H1 (cell line): ENCODE measurements at regions not wholly inside any gene's neighbourhood (a gene's known extent, or its start where the extent isn't known, plus 50 kb on each side); places are given as distances from the start of the nearest gene placed in this dataset.

Experiments used
- CREB1 ChIP-seq: IDR thresholded peaks from 2 replicates; pipeline ENCODE4 v1.6.1; 2012; ENCODE audit warnings: inconsistent platforms
- CTCF ChIP-seq, 3 experiments: IDR thresholded peaks; 1 replicate in 2 of 3; 2 replicates in 1 of 3; pipeline versions ENCODE4 v1.5.1 to v1.6.1; 2011; ENCODE audit warnings: low read length in 3 of 3, mild to moderate bottlenecking in 3 of 3, inconsistent platforms in 2 of 3, low read depth in 1 of 3, moderate library complexity in 1 of 3; ENCODE audit not compliant: insufficient read depth in 1 of 3; ENCODE audit errors: control extremely low read depth in 1 of 3
- MAFK ChIP-seq: IDR thresholded peaks from 2 replicates; pipeline ENCODE4 v1.6.1; 2012; ENCODE audit warnings: low read depth, mild to moderate bottlenecking, improper control_type of control experiment, low read length
- MAX ChIP-seq: IDR thresholded peaks from 2 replicates; pipeline ENCODE4 v1.6.1; 2012; ENCODE audit warnings: inconsistent platforms
- POLR2A ChIP-seq, 2 experiments: IDR thresholded peaks; 1 replicate in 1 of 2; 2 replicates in 1 of 2; pipeline ENCODE4 v1.6.1; 2011; ENCODE audit warnings: low read depth in 2 of 2, low read length in 2 of 2, mild to moderate bottlenecking in 2 of 2; ENCODE audit errors: control extremely low read depth in 1 of 2
- TF ChIP-seq, protein P1 (sequence below): fragments of 300-600 bp; sonication (generic); IDR thresholded peaks from 2 replicates; pipeline ENCODE4 v1.7.1; 2012; ENCODE audit warnings: low read length, moderate library complexity, mild to moderate bottlenecking, inconsistent platforms; ENCODE audit not compliant: insufficient replicate concordance

DNA sequence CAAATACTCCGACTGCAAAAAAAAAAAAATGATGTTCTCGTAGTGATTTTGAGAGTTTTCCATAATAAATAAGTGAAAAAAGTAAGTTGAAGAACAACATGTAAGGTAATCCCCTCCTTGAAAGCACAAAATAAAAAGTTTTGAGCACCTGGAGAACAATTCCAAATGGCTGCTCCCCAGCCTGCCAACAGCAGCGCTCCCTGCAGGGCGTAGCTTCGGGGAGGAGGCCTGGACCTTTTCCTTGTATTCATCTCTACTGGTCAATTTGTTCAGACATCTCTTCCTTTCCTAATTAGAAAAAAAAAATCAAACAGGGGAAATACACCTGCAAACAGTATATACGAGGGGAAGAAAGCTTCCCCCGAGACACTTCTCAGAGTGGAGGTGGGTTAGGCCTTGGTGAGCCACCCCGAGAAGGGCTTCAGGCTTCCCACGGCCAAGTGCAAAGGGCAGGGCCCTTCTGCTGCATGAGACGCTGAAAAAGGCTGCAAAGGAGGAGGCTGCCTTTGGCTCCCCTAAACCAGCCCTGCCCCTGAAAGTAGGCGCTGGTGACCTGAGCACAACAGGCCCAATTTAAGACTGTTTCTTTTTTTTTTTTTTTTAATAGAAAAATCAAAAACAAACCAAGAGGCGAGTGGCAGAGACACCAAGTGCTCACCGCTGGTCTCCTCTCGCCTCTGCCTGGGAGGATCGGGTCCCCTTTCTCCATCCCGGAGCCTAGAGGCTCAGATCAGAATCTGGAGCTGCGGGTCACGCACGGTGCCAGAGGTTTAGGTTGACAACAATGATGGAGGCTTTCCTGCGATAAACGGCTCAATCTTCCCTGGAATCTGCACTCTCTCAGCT lies 193.1 kb upstream of the FOXF1 start:
- TF ChIP-seq POLR2A (IDR thresholded peaks at IDR 0.05; ENCODE audit: control extremely low read depth in 1 of 2, low read depth in 2 of 2, low read length in 2 of 2), result no peak
- peak in 2 of 3 experiments; percentile 19 to 39; a peak in 2 of 4 replicates for TF ChIP-seq CTCF (IDR thresholded peaks at IDR 0.05; ENCODE audit: control extremely low read depth in 1 of 3, insufficient read depth in 1 of 3, low read depth in 1 of 3, low read length in 3 of 3)
- TF ChIP-seq, protein P1, sequence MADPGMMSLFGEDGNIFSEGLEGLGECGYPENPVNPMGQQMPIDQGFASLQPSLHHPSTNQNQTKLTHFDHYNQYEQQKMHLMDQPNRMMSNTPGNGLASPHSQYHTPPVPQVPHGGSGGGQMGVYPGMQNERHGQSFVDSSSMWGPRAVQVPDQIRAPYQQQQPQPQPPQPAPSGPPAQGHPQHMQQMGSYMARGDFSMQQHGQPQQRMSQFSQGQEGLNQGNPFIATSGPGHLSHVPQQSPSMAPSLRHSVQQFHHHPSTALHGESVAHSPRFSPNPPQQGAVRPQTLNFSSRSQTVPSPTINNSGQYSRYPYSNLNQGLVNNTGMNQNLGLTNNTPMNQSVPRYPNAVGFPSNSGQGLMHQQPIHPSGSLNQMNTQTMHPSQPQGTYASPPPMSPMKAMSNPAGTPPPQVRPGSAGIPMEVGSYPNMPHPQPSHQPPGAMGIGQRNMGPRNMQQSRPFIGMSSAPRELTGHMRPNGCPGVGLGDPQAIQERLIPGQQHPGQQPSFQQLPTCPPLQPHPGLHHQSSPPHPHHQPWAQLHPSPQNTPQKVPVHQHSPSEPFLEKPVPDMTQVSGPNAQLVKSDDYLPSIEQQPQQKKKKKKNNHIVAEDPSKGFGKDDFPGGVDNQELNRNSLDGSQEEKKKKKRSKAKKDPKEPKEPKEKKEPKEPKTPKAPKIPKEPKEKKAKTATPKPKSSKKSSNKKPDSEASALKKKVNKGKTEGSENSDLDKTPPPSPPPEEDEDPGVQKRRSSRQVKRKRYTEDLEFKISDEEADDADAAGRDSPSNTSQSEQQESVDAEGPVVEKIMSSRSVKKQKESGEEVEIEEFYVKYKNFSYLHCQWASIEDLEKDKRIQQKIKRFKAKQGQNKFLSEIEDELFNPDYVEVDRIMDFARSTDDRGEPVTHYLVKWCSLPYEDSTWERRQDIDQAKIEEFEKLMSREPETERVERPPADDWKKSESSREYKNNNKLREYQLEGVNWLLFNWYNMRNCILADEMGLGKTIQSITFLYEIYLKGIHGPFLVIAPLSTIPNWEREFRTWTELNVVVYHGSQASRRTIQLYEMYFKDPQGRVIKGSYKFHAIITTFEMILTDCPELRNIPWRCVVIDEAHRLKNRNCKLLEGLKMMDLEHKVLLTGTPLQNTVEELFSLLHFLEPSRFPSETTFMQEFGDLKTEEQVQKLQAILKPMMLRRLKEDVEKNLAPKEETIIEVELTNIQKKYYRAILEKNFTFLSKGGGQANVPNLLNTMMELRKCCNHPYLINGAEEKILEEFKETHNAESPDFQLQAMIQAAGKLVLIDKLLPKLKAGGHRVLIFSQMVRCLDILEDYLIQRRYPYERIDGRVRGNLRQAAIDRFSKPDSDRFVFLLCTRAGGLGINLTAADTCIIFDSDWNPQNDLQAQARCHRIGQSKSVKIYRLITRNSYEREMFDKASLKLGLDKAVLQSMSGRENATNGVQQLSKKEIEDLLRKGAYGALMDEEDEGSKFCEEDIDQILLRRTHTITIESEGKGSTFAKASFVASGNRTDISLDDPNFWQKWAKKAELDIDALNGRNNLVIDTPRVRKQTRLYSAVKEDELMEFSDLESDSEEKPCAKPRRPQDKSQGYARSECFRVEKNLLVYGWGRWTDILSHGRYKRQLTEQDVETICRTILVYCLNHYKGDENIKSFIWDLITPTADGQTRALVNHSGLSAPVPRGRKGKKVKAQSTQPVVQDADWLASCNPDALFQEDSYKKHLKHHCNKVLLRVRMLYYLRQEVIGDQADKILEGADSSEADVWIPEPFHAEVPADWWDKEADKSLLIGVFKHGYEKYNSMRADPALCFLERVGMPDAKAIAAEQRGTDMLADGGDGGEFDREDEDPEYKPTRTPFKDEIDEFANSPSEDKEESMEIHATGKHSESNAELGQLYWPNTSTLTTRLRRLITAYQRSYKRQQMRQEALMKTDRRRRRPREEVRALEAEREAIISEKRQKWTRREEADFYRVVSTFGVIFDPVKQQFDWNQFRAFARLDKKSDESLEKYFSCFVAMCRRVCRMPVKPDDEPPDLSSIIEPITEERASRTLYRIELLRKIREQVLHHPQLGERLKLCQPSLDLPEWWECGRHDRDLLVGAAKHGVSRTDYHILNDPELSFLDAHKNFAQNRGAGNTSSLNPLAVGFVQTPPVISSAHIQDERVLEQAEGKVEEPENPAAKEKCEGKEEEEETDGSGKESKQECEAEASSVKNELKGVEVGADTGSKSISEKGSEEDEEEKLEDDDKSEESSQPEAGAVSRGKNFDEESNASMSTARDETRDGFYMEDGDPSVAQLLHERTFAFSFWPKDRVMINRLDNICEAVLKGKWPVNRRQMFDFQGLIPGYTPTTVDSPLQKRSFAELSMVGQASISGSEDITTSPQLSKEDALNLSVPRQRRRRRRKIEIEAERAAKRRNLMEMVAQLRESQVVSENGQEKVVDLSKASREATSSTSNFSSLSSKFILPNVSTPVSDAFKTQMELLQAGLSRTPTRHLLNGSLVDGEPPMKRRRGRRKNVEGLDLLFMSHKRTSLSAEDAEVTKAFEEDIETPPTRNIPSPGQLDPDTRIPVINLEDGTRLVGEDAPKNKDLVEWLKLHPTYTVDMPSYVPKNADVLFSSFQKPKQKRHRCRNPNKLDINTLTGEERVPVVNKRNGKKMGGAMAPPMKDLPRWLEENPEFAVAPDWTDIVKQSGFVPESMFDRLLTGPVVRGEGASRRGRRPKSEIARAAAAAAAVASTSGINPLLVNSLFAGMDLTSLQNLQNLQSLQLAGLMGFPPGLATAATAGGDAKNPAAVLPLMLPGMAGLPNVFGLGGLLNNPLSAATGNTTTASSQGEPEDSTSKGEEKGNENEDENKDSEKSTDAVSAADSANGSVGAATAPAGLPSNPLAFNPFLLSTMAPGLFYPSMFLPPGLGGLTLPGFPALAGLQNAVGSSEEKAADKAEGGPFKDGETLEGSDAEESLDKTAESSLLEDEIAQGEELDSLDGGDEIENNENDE, result no peak
- no peak for TF ChIP-seq MAX
- no peak for TF ChIP-seq MAFK
- TF ChIP-seq CREB1, result no peak
